ENCODE measurements at regions not wholly inside any gene's neighbourhood (a gene's known extent, or its start where the extent isn't known, plus 50 kb on each side); places are given as distances from the start of the nearest gene placed in this dataset.
"Not testable (repeated sequence)": the region's sequence is repeated elsewhere in the genome, so short reads cannot be mapped to it uniquely, and the experiment has no call there.

- H3K4me3 ChIP-seq = peak overlapping the region; percentile 31
- intact Hi-C loops (cut with DNase I) = no loop called here
- no peaks in the 10 kb centered on the region for H3K36me3 ChIP-seq
- DNase-seq (no peak), ATAC-seq (no peak)
- no peak overlapping the region for H3K27ac ChIP-seq
- H3K9me3 ChIP-seq = no peaks in the 10 kb centered on the region
- H3K27me3 ChIP-seq (ENCODE audit: low read depth) = no peaks in the 10 kb centered on the region
- H3K4me1 ChIP-seq = peaks cover 4% of the 10 kb centered on the region
- no peak for TF ChIP-seq CTCF (IDR thresholded peaks at IDR 0.05)
Measured at GRCh38 chr3:75395580-75396315, 268.4 kb upstream of the FRG2C start.

GRCh38 chr3:75396316-75396802, 267.8 kb upstream of the FRG2C start:
- Histone ChIP-seq H3K27me3 (ENCODE audit: low read depth) (no peaks in the 10 kb centered on the region), H3K9me3 (no peaks in the 10 kb centered on the region), H3K4me1 (peaks cover 4% of the 10 kb centered on the region), H3K4me3 (peak overlapping the region; percentile 31), H3K36me3 (no peaks in the 10 kb centered on the region), H3K27ac (no peak overlapping the region)
- ATAC-seq (peak in 1 of 2 donors; percentile 30), DNase-seq (no peak)
- intact Hi-C loops (cut with DNase I) = no loop called here
- no peak for TF ChIP-seq CTCF (IDR thresholded peaks at IDR 0.05)

- H3K4me1 ChIP-seq; DNase-seq; H3K9me3 ChIP-seq; H3K27me3 ChIP-seq (ENCODE audit: low read depth); H3K4me3 ChIP-seq; ATAC-seq; H3K36me3 ChIP-seq; H3K27ac ChIP-seq; intact Hi-C loops (cut with DNase I): not testable (repeated sequence)
Measured at GRCh38 chr3:75397486-75397885, 266.6 kb upstream of the FRG2C start.

- H3K4me1 ChIP-seq; H3K9me3 ChIP-seq; ATAC-seq; DNase-seq; H3K27ac ChIP-seq; H3K4me3 ChIP-seq; H3K27me3 ChIP-seq (ENCODE audit: low read depth): not testable (repeated sequence)
- peaks cover 14% of the 10 kb centered on the region for H3K36me3 ChIP-seq
- TF ChIP-seq CTCF (IDR thresholded peaks at IDR 0.05) = peak; percentile 65
- intact Hi-C loops (cut with DNase I) = loop anchor here (10.0 kb wide), 1 partner anchor 128 kb away; no protein-coding TSS in a partner anchor
Measured at GRCh38 chr3:75422101-75422945, 241.8 kb upstream of the FRG2C start.

GRCh38 chr3:75425379-75425778, 238.7 kb upstream of the FRG2C start:
- intact Hi-C loops (cut with DNase I) = loop anchor here (10.0 kb wide), 1 partner anchor 131 kb away; no protein-coding TSS in a partner anchor
- H3K36me3 ChIP-seq = peaks cover 22% of the 10 kb centered on the region
- H3K27me3 ChIP-seq (ENCODE audit: low read depth); H3K4me3 ChIP-seq; ATAC-seq; H3K4me1 ChIP-seq; DNase-seq; H3K27ac ChIP-seq; H3K9me3 ChIP-seq: not testable (repeated sequence)

GRCh38 chr3:75427486-75427885, 236.6 kb upstream of the FRG2C start:
- not testable (repeated sequence) for H3K27me3 ChIP-seq (ENCODE audit: low read depth); H3K27ac ChIP-seq; DNase-seq; H3K4me3 ChIP-seq; ATAC-seq; H3K4me1 ChIP-seq; H3K9me3 ChIP-seq
- peaks cover 26% of the 10 kb centered on the region for H3K36me3 ChIP-seq
- intact Hi-C loops (cut with DNase I) = loop anchor here (10.0 kb wide), 1 partner anchor 133 kb away; no protein-coding TSS in a partner anchor

- not testable (repeated sequence) for DNase-seq; H3K4me3 ChIP-seq; H3K9me3 ChIP-seq; H3K27me3 ChIP-seq (ENCODE audit: low read depth); H3K27ac ChIP-seq; ATAC-seq; H3K4me1 ChIP-seq
- intact Hi-C loops (cut with DNase I) = loop anchor here (10.0 kb wide), 1 partner anchor 133 kb away; no protein-coding TSS in a partner anchor
- peaks cover 26% of the 10 kb centered on the region for H3K36me3 ChIP-seq
Measured at GRCh38 chr3:75427906-75428305, 236.2 kb upstream of the FRG2C start.

All from lower lobe of right lung (tissue), 2 donors.